Neural cell (in vitro differentiated cells): ENCODE measurements at regions not wholly inside any gene's neighbourhood (a gene's known extent, or its start where the extent isn't known, plus 50 kb on each side); places are given as distances from the start of the nearest gene placed in this dataset.

Experiments
- H2AFZ ChIP-seq: fragments of 200-600, 300-800 bp; sonication (generic), shearing (Covaris generic); 2 replicates; pipeline ENCODE4 v1.6.0; 2014; ENCODE audit warnings: low read depth, mild to moderate bottlenecking, antibody characterized with exemption, low read length, moderate library complexity
- H3F3A ChIP-seq: fragments of 200-600 bp; shearing (Covaris generic); 2 replicates; pipeline ENCODE4 v1.6.1; 2016; ENCODE audit warnings: mild to moderate bottlenecking, moderate library complexity, mixed read lengths, antibody characterized with exemption, low read length; ENCODE audit not compliant: insufficient read depth, poor library complexity, severe bottlenecking
- H3K27ac ChIP-seq: fragments of 200-600, 300-800 bp; sonication (generic), shearing (Covaris generic); 2 replicates; pipeline ENCODE4 v1.5.1; 2014; ENCODE audit warnings: mild to moderate bottlenecking, low read length, moderate library complexity
- H3K27me3 ChIP-seq: fragments of 300-800, 200-600 bp; sonication (generic), shearing (Covaris generic); 2 replicates; pipeline ENCODE4 v1.6.0; 2014; ENCODE audit warnings: mild to moderate bottlenecking, low read depth, low read length, moderate library complexity; ENCODE audit not compliant: insufficient read depth
- H3K36me3 ChIP-seq: fragments of 300-800, 200-600 bp; sonication (generic), shearing (Covaris generic); 2 replicates; pipeline ENCODE4 v1.5.1; 2014; ENCODE audit warnings: mild to moderate bottlenecking, antibody characterized with exemption, low read length, moderate library complexity; ENCODE audit not compliant: insufficient read depth
- H3K4me2 ChIP-seq: fragments of 300-800, 200-600 bp; sonication (generic), shearing (Covaris generic); 2 replicates; pipeline ENCODE4 v1.6.0; 2014; ENCODE audit warnings: mild to moderate bottlenecking, low read length
- H3K4me3 ChIP-seq: fragments of 300-800, 200-600 bp; sonication (generic), shearing (Covaris generic); 2 replicates; pipeline ENCODE4 v1.5.1; 2014; ENCODE audit warnings: mild to moderate bottlenecking, low read length, moderate library complexity
- H3K79me2 ChIP-seq: fragments of 200-600 bp; shearing (Covaris generic); replicated peaks from 2 replicates; pipeline ENCODE4 v1.6.0; 2014; ENCODE audit warnings: mild to moderate bottlenecking, low read length, moderate library complexity; ENCODE audit not compliant: insufficient read depth
- H3K9ac ChIP-seq: fragments of 300-800, 200-600 bp; sonication (generic), shearing (Covaris generic); 2 replicates; pipeline ENCODE4 v1.6.1; 2016; ENCODE audit warnings: mild to moderate bottlenecking, low read length, mixed read lengths
- H3K9me2 ChIP-seq: fragments of 200-600 bp; shearing (Covaris generic); 2 replicates; pipeline ENCODE4 v1.6.1; 2016; ENCODE audit warnings: mild to moderate bottlenecking, low read length, mixed read lengths; ENCODE audit not compliant: insufficient read depth
- H3K9me3 ChIP-seq: fragments of 200-600, 300-800 bp; sonication (generic), shearing (Covaris generic); 2 replicates; pipeline ENCODE4 v1.6.1; 2016; ENCODE audit warnings: mild to moderate bottlenecking, mixed run types, low read length, moderate library complexity, mixed read lengths
- H4K20me1 ChIP-seq: fragments of 200-600 bp; shearing (Covaris generic); 2 replicates; pipeline ENCODE4 v1.6.1; 2016; ENCODE audit warnings: mild to moderate bottlenecking, mixed run types; ENCODE audit not compliant: insufficient read depth
- EP300 ChIP-seq: fragments of 450-650 bp; conservative IDR thresholded peaks from 2 replicates; pipeline ENCODE4 v1.6.1; 2014; ENCODE audit warnings: antibody characterized with exemption, mild to moderate bottlenecking, moderate library complexity; ENCODE audit not compliant: poor library complexity, severe bottlenecking
- EZH2 ChIP-seq: fragments of 200-600, 300-800 bp; shearing (Covaris generic), sonication (generic); IDR thresholded peaks from 2 replicates; pipeline ENCODE4 v1.6.1; 2014; ENCODE audit warnings: antibody characterized with exemption, low read length, borderline replicate concordance, mild to moderate bottlenecking; ENCODE audit not compliant: insufficient read depth, poor library complexity, severe bottlenecking
- MXI1 ChIP-seq: fragments of 450-650 bp; conservative IDR thresholded peaks from 2 replicates; pipeline ENCODE4 v1.6.1; 2014; ENCODE audit warnings: antibody characterized with exemption, mild to moderate bottlenecking; ENCODE audit not compliant: poor library complexity, severe bottlenecking
- POLR2AphosphoS5 ChIP-seq: IDR thresholded peaks from 2 replicates; pipeline ENCODE4 v1.6.1; 2012
- RAD21 ChIP-seq: fragments of 450-650 bp; conservative IDR thresholded peaks from 2 replicates; pipeline ENCODE4 v1.6.1; 2014; ENCODE audit warnings: antibody characterized with exemption, mild to moderate bottlenecking, moderate library complexity
- SMC3 ChIP-seq: fragments of 450-650 bp; conservative IDR thresholded peaks from 2 replicates; pipeline ENCODE4 v1.6.1; 2014; ENCODE audit warnings: antibody characterized with exemption, mild to moderate bottlenecking, moderate library complexity; ENCODE audit not compliant: poor library complexity
- TAF1 ChIP-seq: IDR thresholded peaks from 2 replicates; pipeline ENCODE4 v1.6.1; 2012; ENCODE audit warnings: low read depth
- TF ChIP-seq, protein P1 (sequence below): IDR thresholded peaks from 2 replicates; pipeline ENCODE4 v1.6.1; 2012; ENCODE audit warnings: borderline replicate concordance
- TF ChIP-seq, protein P2 (sequence below): fragments of 450-650 bp; IDR thresholded peaks from 2 replicates; pipeline ENCODE4 v1.5.1; 2014; ENCODE audit warnings: antibody characterized with exemption, mild to moderate bottlenecking, moderate library complexity; ENCODE audit not compliant: poor library complexity, severe bottlenecking

DNA sequence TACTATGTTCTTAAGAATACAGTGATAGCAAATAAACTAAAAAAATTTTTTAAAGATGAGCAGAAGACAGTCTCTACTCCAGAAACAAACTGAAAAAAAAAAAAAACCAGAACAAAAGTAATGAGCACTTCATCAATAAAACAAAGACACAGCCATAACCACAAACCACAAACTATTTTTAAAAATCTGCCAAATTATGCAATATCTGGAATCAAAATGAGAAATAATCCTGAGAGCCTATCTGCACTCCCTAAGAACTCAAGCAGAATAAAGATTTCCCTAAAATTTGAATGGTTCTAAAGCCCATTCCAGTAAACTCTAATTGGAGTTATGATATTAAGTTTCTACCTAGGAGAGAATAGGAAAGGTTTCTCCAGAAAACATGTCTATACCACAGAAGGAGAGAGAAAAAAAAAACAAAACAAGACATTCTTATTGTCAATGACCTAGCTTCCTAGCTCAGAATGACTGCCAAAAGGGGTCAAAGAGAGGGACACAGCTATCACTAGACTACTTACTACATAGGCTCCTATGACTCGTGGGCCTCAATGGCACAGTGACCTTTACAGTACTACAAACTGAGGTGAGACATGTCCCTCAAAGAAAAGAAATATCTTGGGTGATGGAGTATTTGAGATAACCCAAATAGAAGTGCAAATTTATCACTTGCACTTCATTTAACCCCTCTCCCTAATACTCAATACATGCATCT lies 262.8 kb downstream of the ZEB2 start:
- Histone ChIP-seq H3K27ac (no peak overlapping the region), H3K9me2 (no peaks in the 10 kb centered on the region), H3K36me3 (no peaks in the 10 kb centered on the region), H3K4me2 (no peak overlapping the region), H3K27me3 (no peaks in the 10 kb centered on the region), H3K9ac (no peak overlapping the region), H3K9me3 (peaks cover 10% of the 10 kb centered on the region), H2AFZ (no peak overlapping the region), H3F3A (no peaks in the 10 kb centered on the region), H4K20me1 (no peaks in the 10 kb centered on the region), H3K79me2 (no peaks in the 10 kb centered on the region), H3K4me3 (no peak overlapping the region)
- no peak for TF ChIP-seq TAF1
- no peak for TF ChIP-seq RAD21

DNA sequence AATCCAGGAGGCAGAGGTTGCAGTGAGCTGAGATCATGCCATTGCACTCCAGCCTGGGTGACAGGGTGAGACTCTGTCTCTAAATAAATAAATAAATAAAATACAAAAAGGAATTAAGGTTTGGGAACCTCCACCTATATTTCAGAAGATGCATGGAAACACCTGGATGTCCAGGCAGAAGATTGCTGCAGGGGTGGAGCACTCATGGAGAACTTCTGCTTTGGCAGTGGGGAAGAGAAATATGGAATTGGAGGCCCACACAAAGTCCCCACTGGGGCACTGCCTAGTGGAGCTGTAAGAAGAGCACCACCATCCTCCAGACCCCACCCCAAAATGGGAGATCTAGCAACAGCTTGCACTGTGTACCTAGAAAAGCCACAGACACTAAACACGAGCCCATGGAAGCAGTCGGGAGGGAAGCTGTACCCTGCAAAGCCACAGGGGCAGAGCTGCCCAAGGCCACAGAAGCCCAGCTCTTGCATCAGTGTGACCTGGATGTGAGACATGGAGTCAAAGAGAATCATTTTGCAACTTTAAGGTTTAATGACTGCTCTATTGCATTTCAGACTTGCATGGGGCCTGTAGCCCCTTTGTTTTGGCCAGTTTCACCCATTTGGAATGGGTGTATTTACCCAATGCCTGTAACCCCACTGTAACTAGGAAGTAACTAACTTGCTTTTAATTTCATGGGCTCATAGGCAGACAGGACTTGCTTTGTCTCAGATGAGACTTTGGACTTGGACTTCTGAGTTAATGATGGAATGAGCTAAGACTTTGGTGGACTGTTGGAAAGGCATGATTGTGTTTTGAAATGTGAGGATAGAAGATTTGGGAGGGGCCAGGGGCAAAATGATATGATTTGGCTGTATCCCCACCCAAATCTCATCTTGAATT lies 265.3 kb downstream of the ZEB2 start:
- Histone ChIP-seq H2AFZ (no peak overlapping the region), H3K36me3 (no peaks in the 10 kb centered on the region), H4K20me1 (no peaks in the 10 kb centered on the region), H3K9me2 (no peaks in the 10 kb centered on the region), H3K9ac (no peak overlapping the region), H3K27me3 (no peaks in the 10 kb centered on the region), H3K4me2 (no peak overlapping the region), H3K79me2 (no peaks in the 10 kb centered on the region), H3K9me3 (peaks cover 10% of the 10 kb centered on the region), H3F3A (no peaks in the 10 kb centered on the region), H3K4me3 (no peak overlapping the region), H3K27ac (no peak overlapping the region)
- no peak for TF ChIP-seq RAD21
- TF ChIP-seq, protein P1, sequence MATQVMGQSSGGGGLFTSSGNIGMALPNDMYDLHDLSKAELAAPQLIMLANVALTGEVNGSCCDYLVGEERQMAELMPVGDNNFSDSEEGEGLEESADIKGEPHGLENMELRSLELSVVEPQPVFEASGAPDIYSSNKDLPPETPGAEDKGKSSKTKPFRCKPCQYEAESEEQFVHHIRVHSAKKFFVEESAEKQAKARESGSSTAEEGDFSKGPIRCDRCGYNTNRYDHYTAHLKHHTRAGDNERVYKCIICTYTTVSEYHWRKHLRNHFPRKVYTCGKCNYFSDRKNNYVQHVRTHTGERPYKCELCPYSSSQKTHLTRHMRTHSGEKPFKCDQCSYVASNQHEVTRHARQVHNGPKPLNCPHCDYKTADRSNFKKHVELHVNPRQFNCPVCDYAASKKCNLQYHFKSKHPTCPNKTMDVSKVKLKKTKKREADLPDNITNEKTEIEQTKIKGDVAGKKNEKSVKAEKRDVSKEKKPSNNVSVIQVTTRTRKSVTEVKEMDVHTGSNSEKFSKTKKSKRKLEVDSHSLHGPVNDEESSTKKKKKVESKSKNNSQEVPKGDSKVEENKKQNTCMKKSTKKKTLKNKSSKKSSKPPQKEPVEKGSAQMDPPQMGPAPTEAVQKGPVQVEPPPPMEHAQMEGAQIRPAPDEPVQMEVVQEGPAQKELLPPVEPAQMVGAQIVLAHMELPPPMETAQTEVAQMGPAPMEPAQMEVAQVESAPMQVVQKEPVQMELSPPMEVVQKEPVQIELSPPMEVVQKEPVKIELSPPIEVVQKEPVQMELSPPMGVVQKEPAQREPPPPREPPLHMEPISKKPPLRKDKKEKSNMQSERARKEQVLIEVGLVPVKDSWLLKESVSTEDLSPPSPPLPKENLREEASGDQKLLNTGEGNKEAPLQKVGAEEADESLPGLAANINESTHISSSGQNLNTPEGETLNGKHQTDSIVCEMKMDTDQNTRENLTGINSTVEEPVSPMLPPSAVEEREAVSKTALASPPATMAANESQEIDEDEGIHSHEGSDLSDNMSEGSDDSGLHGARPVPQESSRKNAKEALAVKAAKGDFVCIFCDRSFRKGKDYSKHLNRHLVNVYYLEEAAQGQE = no peak
- no peak for TF ChIP-seq POLR2AphosphoS5

DNA sequence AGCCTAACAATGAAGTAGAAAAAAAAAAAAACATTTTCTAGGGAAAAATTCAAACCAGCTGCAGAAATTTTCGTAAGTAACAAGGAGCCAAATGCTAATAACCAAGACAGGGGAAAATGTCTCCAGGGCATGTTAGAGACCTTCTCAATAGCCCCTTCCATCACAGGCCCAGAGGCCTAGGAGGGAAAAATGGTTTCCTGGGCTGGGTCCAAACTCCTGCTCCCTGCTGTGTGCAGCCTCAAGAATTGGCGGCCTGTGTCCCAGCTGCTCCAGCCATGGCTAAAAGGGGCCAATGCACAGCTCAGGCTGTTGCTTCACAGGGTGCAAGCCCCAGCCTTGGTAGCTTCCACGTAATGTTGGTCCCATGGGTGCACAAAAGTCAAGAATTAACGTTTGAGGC lies 266.2 kb downstream of the ZEB2 start:
- Histone ChIP-seq H2AFZ (no peak overlapping the region), H3K79me2 (no peaks in the 10 kb centered on the region), H3K9me3 (peaks cover 10% of the 10 kb centered on the region), H3K9ac (no peak overlapping the region), H3K36me3 (no peaks in the 10 kb centered on the region), H3K9me2 (no peaks in the 10 kb centered on the region), H3F3A (no peaks in the 10 kb centered on the region), H3K4me2 (no peak overlapping the region), H3K27me3 (no peaks in the 10 kb centered on the region), H3K4me3 (no peak overlapping the region), H4K20me1 (no peaks in the 10 kb centered on the region), H3K27ac (no peak overlapping the region)
- no peak for TF ChIP-seq POLR2AphosphoS5
- TF ChIP-seq RAD21 = no peak
- TF ChIP-seq, protein P2, sequence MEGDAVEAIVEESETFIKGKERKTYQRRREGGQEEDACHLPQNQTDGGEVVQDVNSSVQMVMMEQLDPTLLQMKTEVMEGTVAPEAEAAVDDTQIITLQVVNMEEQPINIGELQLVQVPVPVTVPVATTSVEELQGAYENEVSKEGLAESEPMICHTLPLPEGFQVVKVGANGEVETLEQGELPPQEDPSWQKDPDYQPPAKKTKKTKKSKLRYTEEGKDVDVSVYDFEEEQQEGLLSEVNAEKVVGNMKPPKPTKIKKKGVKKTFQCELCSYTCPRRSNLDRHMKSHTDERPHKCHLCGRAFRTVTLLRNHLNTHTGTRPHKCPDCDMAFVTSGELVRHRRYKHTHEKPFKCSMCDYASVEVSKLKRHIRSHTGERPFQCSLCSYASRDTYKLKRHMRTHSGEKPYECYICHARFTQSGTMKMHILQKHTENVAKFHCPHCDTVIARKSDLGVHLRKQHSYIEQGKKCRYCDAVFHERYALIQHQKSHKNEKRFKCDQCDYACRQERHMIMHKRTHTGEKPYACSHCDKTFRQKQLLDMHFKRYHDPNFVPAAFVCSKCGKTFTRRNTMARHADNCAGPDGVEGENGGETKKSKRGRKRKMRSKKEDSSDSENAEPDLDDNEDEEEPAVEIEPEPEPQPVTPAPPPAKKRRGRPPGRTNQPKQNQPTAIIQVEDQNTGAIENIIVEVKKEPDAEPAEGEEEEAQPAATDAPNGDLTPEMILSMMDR = no peak
- TF ChIP-seq MXI1 = no peak
- no peak for TF ChIP-seq TAF1
- TF ChIP-seq EZH2 = no peak
- TF ChIP-seq, protein P1 = no peak
- TF ChIP-seq SMC3 = no peak
- no peak for TF ChIP-seq EP300
